ENCODE measurements at regions not wholly inside any gene's neighbourhood (a gene's known extent, or its start where the extent isn't known, plus 50 kb on each side); places are given as distances from the start of the nearest gene placed in this dataset.

DNA sequence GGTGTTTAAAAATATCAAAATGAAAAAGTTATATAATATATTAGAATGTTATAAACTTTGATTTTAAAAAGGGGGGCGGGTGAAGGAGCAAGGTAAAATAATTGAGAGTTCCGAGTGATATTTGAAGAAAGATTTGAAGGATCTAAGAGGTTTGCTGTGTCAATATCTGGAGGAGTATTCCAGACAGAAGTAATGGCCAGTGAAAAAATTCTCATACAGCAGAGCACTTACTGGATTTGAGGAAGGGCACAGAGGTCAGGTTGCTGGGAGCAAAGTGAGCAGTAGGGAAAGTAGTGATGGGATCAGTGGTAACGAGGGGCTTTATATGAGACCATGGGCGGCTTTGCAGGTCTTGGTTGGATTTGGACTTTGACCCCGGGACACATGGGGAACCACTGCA lies 531.5 kb downstream of the ADCYAP1 start:
- H3K9ac ChIP-seq (ENCODE audit: low read length), result no peak overlapping the region
- DNase-seq (ENCODE audit: low read depth, low spot score) (no peak), ATAC-seq (no peak)
- no peaks in the 10 kb centered on the region for H3K9me2 ChIP-seq (ENCODE audit: insufficient read depth)
- POLR2A ChIA-PET, result no interaction called here
- no peaks in the 10 kb centered on the region for H3K79me2 ChIP-seq (ENCODE audit: insufficient read depth, low read length)
- H3K27me3 ChIP-seq (ENCODE audit: insufficient read depth, low read length), result peaks cover 16% of the 10 kb centered on the region
- no peak overlapping the region for H2AFZ ChIP-seq (ENCODE audit: low read depth, low read length, poor library complexity, severe bottlenecking)
- H3K9me3 ChIP-seq (ENCODE audit: control insufficient read depth in 1 of 2, insufficient read depth in 1 of 2, low read depth in 1 of 2, low read length in 2 of 2), result no peaks in the 10 kb centered on the region
- no peak for TF ChIP-seq YY1 (IDR thresholded peaks at IDR 0.05; ENCODE audit: extremely low read depth, insufficient replicate concordance, low read depth, low read length)
- TF ChIP-seq, protein P1, sequence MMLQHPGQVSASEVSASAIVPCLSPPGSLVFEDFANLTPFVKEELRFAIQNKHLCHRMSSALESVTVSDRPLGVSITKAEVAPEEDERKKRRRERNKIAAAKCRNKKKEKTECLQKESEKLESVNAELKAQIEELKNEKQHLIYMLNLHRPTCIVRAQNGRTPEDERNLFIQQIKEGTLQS (IDR thresholded peaks at IDR 0.05), result no peak
- no peak for TF ChIP-seq FOSL1 (IDR thresholded peaks at IDR 0.05; ENCODE audit: low read depth)
- TF ChIP-seq, protein P2, sequence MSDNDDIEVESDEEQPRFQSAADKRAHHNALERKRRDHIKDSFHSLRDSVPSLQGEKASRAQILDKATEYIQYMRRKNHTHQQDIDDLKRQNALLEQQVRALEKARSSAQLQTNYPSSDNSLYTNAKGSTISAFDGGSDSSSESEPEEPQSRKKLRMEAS (IDR thresholded peaks at IDR 0.05), result no peak
- TF ChIP-seq TCF7L2 (IDR thresholded peaks at IDR 0.05; ENCODE audit: borderline replicate concordance, extremely low read depth, insufficient read depth, insufficient read length), result no peak
- no peak for TF ChIP-seq SIN3A (IDR thresholded peaks at IDR 0.05; ENCODE audit: low read depth)
- TF ChIP-seq ZNF274 (IDR thresholded peaks at IDR 0.05; ENCODE audit: low read depth, low read length), result no peak
- TF ChIP-seq RAD21 (IDR thresholded peaks at IDR 0.05; ENCODE audit: low read depth), result no peak
- TF ChIP-seq, protein P3, sequence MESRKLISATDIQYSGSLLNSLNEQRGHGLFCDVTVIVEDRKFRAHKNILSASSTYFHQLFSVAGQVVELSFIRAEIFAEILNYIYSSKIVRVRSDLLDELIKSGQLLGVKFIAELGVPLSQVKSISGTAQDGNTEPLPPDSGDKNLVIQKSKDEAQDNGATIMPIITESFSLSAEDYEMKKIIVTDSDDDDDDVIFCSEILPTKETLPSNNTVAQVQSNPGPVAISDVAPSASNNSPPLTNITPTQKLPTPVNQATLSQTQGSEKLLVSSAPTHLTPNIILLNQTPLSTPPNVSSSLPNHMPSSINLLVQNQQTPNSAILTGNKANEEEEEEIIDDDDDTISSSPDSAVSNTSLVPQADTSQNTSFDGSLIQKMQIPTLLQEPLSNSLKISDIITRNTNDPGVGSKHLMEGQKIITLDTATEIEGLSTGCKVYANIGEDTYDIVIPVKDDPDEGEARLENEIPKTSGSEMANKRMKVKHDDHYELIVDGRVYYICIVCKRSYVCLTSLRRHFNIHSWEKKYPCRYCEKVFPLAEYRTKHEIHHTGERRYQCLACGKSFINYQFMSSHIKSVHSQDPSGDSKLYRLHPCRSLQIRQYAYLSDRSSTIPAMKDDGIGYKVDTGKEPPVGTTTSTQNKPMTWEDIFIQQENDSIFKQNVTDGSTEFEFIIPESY (IDR thresholded peaks at IDR 0.05; ENCODE audit: extremely low read depth, insufficient replicate concordance, low read length), result no peak
- no peak for TF ChIP-seq JUND (IDR thresholded peaks at IDR 0.05)
- no peak for TF ChIP-seq EZH2phosphoT487 (IDR thresholded peaks at IDR 0.05; ENCODE audit: borderline replicate concordance)
- no peak for TF ChIP-seq POLR2A (IDR thresholded peaks at IDR 0.05; ENCODE audit: borderline replicate concordance, extremely low read depth, insufficient read depth, insufficient read length)
- TF ChIP-seq, protein P4, sequence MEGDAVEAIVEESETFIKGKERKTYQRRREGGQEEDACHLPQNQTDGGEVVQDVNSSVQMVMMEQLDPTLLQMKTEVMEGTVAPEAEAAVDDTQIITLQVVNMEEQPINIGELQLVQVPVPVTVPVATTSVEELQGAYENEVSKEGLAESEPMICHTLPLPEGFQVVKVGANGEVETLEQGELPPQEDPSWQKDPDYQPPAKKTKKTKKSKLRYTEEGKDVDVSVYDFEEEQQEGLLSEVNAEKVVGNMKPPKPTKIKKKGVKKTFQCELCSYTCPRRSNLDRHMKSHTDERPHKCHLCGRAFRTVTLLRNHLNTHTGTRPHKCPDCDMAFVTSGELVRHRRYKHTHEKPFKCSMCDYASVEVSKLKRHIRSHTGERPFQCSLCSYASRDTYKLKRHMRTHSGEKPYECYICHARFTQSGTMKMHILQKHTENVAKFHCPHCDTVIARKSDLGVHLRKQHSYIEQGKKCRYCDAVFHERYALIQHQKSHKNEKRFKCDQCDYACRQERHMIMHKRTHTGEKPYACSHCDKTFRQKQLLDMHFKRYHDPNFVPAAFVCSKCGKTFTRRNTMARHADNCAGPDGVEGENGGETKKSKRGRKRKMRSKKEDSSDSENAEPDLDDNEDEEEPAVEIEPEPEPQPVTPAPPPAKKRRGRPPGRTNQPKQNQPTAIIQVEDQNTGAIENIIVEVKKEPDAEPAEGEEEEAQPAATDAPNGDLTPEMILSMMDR (IDR thresholded peaks at IDR 0.05 in 2 of 3, conservative IDR thresholded peaks at IDR 0.05 in 1 of 3; ENCODE audit: borderline replicate concordance in 1 of 3, insufficient read depth in 1 of 3, low read depth in 2 of 3, low read length in 2 of 3), result no peak
- TF ChIP-seq EGR1 (IDR thresholded peaks at IDR 0.05; ENCODE audit: low read depth), result no peak
- TF ChIP-seq, protein P5, sequence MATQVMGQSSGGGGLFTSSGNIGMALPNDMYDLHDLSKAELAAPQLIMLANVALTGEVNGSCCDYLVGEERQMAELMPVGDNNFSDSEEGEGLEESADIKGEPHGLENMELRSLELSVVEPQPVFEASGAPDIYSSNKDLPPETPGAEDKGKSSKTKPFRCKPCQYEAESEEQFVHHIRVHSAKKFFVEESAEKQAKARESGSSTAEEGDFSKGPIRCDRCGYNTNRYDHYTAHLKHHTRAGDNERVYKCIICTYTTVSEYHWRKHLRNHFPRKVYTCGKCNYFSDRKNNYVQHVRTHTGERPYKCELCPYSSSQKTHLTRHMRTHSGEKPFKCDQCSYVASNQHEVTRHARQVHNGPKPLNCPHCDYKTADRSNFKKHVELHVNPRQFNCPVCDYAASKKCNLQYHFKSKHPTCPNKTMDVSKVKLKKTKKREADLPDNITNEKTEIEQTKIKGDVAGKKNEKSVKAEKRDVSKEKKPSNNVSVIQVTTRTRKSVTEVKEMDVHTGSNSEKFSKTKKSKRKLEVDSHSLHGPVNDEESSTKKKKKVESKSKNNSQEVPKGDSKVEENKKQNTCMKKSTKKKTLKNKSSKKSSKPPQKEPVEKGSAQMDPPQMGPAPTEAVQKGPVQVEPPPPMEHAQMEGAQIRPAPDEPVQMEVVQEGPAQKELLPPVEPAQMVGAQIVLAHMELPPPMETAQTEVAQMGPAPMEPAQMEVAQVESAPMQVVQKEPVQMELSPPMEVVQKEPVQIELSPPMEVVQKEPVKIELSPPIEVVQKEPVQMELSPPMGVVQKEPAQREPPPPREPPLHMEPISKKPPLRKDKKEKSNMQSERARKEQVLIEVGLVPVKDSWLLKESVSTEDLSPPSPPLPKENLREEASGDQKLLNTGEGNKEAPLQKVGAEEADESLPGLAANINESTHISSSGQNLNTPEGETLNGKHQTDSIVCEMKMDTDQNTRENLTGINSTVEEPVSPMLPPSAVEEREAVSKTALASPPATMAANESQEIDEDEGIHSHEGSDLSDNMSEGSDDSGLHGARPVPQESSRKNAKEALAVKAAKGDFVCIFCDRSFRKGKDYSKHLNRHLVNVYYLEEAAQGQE (IDR thresholded peaks at IDR 0.05; ENCODE audit: low read depth), result no peak
- TF ChIP-seq ZFX (IDR thresholded peaks at IDR 0.05), result no peak
- TF ChIP-seq CBX3 (IDR thresholded peaks at IDR 0.05; ENCODE audit: low read depth), result no peak
- no peak for TF ChIP-seq ELF1 (IDR thresholded peaks at IDR 0.05; ENCODE audit: borderline replicate concordance, low read depth)
- RAD21 ChIA-PET (ENCODE audit: low non-redundant PET in 1 of 2, low total read pairs in 2 of 2, uncharacterized antibody in 2 of 2, unreplicated experiment in 2 of 2), result no interaction called here
- no peak overlapping the region for H3K4me2 ChIP-seq (ENCODE audit: low read length)
- no peak overlapping the region for H3K27ac ChIP-seq (ENCODE audit: low read depth, low read length)
- no peak overlapping the region for H3K4me3 ChIP-seq (replicated peaks in 1 of 2; ENCODE audit: low read depth in 1 of 2, low read length in 2 of 2)
- no peaks in the 10 kb centered on the region for H4K20me1 ChIP-seq (ENCODE audit: insufficient read depth)
- CTCF ChIA-PET, result no interaction called here
- H3K4me1 ChIP-seq (ENCODE audit: control insufficient read depth in 1 of 2, insufficient read depth in 2 of 2, low read length in 2 of 2), result no peaks in the 10 kb centered on the region
- no TSS peak for BruUV-seq (replicated peaks)
- intact Hi-C loops (cut with micrococcal nuclease), result no loop called here
- H3K36me3 ChIP-seq (ENCODE audit: control insufficient read depth in 1 of 2, insufficient read depth in 2 of 2, low read length in 2 of 2), result no peaks in the 10 kb centered on the region
